Mammary epithelial cell (primary cell): ENCODE measurements at regions not wholly inside any gene's neighbourhood (a gene's known extent, or its start where the extent isn't known, plus 50 kb on each side); places are given as distances from the start of the nearest gene placed in this dataset.

Experiments
- CTCF ChIP-seq, 2 donors: IDR thresholded peaks in 1 of 2; conservative IDR thresholded peaks in 1 of 2; 2 replicates each; pipeline ENCODE4 v1.5.1; 2011 to 2012; ENCODE audit warnings: inconsistent platforms in 2 of 2, low read length in 2 of 2, mild to moderate bottlenecking in 2 of 2, control low read depth in 1 of 2, low read depth in 1 of 2; ENCODE audit not compliant: insufficient read depth in 1 of 2; ENCODE audit errors: extremely low read depth in 1 of 2
- EZH2 ChIP-seq: IDR thresholded peaks from 2 replicates; pipeline ENCODE4 v1.6.1; 2012; ENCODE audit warnings: low read length, inconsistent platforms, borderline replicate concordance

DNA sequence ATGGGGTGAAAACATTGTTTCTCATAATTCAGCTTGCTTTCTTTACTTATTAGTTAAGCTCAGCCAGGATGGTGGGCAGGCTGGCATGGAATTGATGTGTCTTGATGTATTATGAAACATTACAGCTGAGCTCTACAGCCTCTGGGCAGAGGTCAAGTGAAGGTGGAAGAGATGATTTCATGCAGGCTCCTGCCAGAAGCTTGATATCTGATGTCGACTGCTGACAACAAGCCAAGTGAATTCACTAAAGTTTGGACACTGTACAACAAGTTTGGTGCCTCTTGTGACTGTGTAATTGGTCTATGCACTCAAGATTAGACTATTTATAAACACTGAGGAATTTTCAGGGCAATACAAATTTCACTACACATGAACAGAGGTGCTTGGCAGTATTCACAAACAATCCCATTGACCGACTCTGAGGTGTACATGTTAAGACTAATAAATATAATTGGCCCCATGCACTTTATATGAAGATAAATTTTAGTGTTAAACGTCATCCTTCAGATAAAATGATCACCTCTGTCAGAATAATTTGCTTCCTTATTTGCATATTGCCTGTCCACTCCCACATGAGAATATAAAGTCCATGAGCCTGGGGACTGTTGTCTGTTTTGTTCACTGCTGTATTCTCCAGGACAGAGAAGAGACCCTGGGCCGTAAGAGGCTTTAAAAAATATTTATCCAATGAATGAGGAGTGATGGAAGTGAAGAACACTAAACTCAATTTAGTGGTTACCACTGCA lies 612.2 kb downstream of the IQCM start:
- TF ChIP-seq EZH2: no peak
- TF ChIP-seq CTCF (conservative IDR thresholded peaks at IDR 0.05 in 1 of 2, IDR thresholded peaks at IDR 0.05 in 1 of 2; ENCODE audit: extremely low read depth in 1 of 2, insufficient read depth in 1 of 2, low read depth in 1 of 2, low read length in 2 of 2): no peak
